ENCODE measurements at regions not wholly inside any gene's neighbourhood (a gene's known extent, or its start where the extent isn't known, plus 50 kb on each side); places are given as distances from the start of the nearest gene placed in this dataset.

GRCh38 chr3:66729687-66730393 is 229.0 kb upstream of the LRIG1 start:
- TF ChIP-seq CTCF (IDR thresholded peaks at IDR 0.05; ENCODE audit: low read length) = no peak
- no peak for TF ChIP-seq EZH2 (IDR thresholded peaks at IDR 0.05; ENCODE audit: borderline replicate concordance, low read length)
